ENCODE measurements at regions not wholly inside any gene's neighbourhood (a gene's known extent, or its start where the extent isn't known, plus 50 kb on each side); places are given as distances from the start of the nearest gene placed in this dataset.

GRCh38 chr14:45587142-45587541, 334.1 kb upstream of the MIS18BP1 start:
- no peaks in the 10 kb centered on the region for H3K79me2 ChIP-seq (ENCODE audit: insufficient read depth)
- H4K20me1 ChIP-seq (ENCODE audit: insufficient read depth), result no peaks in the 10 kb centered on the region
- POLR2A ChIA-PET, result no interaction called here
- DNase-seq, result no peak
- H3K4me3 ChIP-seq (ENCODE audit: low read depth in 2 of 2, low read length in 1 of 2), result no peak overlapping the region
- TF ChIP-seq GABPA (IDR thresholded peaks at IDR 0.05; ENCODE audit: low read depth), result no peak
- no peak for TF ChIP-seq EZH2phosphoT487 (IDR thresholded peaks at IDR 0.05; ENCODE audit: borderline replicate concordance, low read depth)
- TF ChIP-seq NFIC (IDR thresholded peaks at IDR 0.05; ENCODE audit: borderline replicate concordance), result no peak
- no peak for TF ChIP-seq IRF3 (IDR thresholded peaks at IDR 0.05; ENCODE audit: low read depth, low read length)
- no peak for TF ChIP-seq SIN3A (IDR thresholded peaks at IDR 0.05; ENCODE audit: borderline replicate concordance, low read depth, low read length)
- TF ChIP-seq USF1 (IDR thresholded peaks at IDR 0.05; ENCODE audit: borderline replicate concordance, low read depth), result no peak
- TF ChIP-seq POLR2AphosphoS5 (IDR thresholded peaks at IDR 0.05; ENCODE audit: low read depth, low read length), result no peak
- TF ChIP-seq PBX3 (IDR thresholded peaks at IDR 0.05), result no peak
- TF ChIP-seq GATA2 (CRISPR knock-in tag; IDR thresholded peaks at IDR 0.05), result no peak
- TF ChIP-seq FOSL2 (IDR thresholded peaks at IDR 0.05; ENCODE audit: borderline replicate concordance, low read depth), result no peak
- TF ChIP-seq RAD21 (IDR thresholded peaks at IDR 0.05; ENCODE audit: low read length), result no peak
- no peak for TF ChIP-seq MXI1 (IDR thresholded peaks at IDR 0.05; ENCODE audit: low read depth, low read length)
- TF ChIP-seq NRF1 (IDR thresholded peaks at IDR 0.05; ENCODE audit: low read depth, low read length), result no peak
- no peak for TF ChIP-seq RXRA (IDR thresholded peaks at IDR 0.05; ENCODE audit: borderline replicate concordance, low read depth)
- TF ChIP-seq MEF2A (IDR thresholded peaks at IDR 0.05; ENCODE audit: borderline replicate concordance, low read depth), result no peak
- TF ChIP-seq TEAD4 (IDR thresholded peaks at IDR 0.05; ENCODE audit: borderline replicate concordance, insufficient read depth), result no peak
- TF ChIP-seq TCF12 (IDR thresholded peaks at IDR 0.05), result no peak
- no peak for TF ChIP-seq RFX5 (IDR thresholded peaks at IDR 0.05; ENCODE audit: low read length)
- no peaks in the 10 kb centered on the region for H3K9me3 ChIP-seq
- CTCF ChIA-PET, result no interaction called here
- H3K9ac ChIP-seq, result no peak overlapping the region
- no peaks in the 10 kb centered on the region for H3K4me1 ChIP-seq (ENCODE audit: control insufficient read depth in 1 of 2, insufficient read depth in 2 of 2, low read depth in 1 of 2, low read length in 1 of 2)
- H2AFZ ChIP-seq (ENCODE audit: low read depth), result no peak overlapping the region
- no peaks in the 10 kb centered on the region for H3K9me2 ChIP-seq
- no peaks in the 10 kb centered on the region for H3K36me3 ChIP-seq (replicated peaks in 1 of 2; ENCODE audit: control insufficient read depth in 1 of 2, insufficient read depth in 2 of 2, low read length in 1 of 2)
- no peaks in the 10 kb centered on the region for H3F3A ChIP-seq (replicated peaks; ENCODE audit: insufficient read depth)
- H3K27ac ChIP-seq (ENCODE audit: low read depth in 2 of 2, low read length in 1 of 2), result no peak overlapping the region
- no peaks in the 10 kb centered on the region for H3K27me3 ChIP-seq (ENCODE audit: insufficient read depth)
- 11% methylated on average over 3 of the region's 3 CpGs for WGBS (ENCODE audit: low lambda C conversion rate)
- no peak overlapping the region for H3K4me2 ChIP-seq

- no peaks in the 10 kb centered on the region for H3K36me3 ChIP-seq (replicated peaks in 1 of 2; ENCODE audit: control insufficient read depth in 1 of 2, insufficient read depth in 2 of 2, low read length in 1 of 2)
- H3K4me1 ChIP-seq (ENCODE audit: control insufficient read depth in 1 of 2, insufficient read depth in 2 of 2, low read depth in 1 of 2, low read length in 1 of 2), result no peaks in the 10 kb centered on the region
- H3F3A ChIP-seq (replicated peaks; ENCODE audit: insufficient read depth), result no peaks in the 10 kb centered on the region
- H3K27me3 ChIP-seq (ENCODE audit: insufficient read depth), result no peaks in the 10 kb centered on the region
- no peaks in the 10 kb centered on the region for H3K79me2 ChIP-seq (ENCODE audit: insufficient read depth)
- H3K9me2 ChIP-seq, result no peaks in the 10 kb centered on the region
- no peak overlapping the region for H2AFZ ChIP-seq (ENCODE audit: low read depth)
- H3K9ac ChIP-seq, result no peak overlapping the region
- POLR2A ChIA-PET, result no interaction called here
- 0% methylated on average over 5 of the region's 5 CpGs for WGBS (ENCODE audit: low lambda C conversion rate)
- H3K9me3 ChIP-seq, result no peaks in the 10 kb centered on the region
- TF ChIP-seq MAX (IDR thresholded peaks at IDR 0.05; ENCODE audit: low read depth), result no peak
- TF ChIP-seq EP300 (IDR thresholded peaks at IDR 0.05; ENCODE audit: borderline replicate concordance in 1 of 2, low read depth in 1 of 2, low read length in 1 of 2), result no peak
- H4K20me1 ChIP-seq (ENCODE audit: insufficient read depth), result no peaks in the 10 kb centered on the region
- CTCF ChIA-PET, result no interaction called here
- no peak overlapping the region for H3K27ac ChIP-seq (ENCODE audit: low read depth in 2 of 2, low read length in 1 of 2)
- DNase-seq, result no peak
- no peak overlapping the region for H3K4me2 ChIP-seq
- H3K4me3 ChIP-seq (ENCODE audit: low read depth in 2 of 2, low read length in 1 of 2), result no peak overlapping the region
Measured at GRCh38 chr14:45559626-45560025, 306.6 kb upstream of the MIS18BP1 start.
